DMS79 treated with DMSO at 0.1 percent for 48 hours (cell line): ENCODE measurements at regions not wholly inside any gene's neighbourhood (a gene's known extent, or its start where the extent isn't known, plus 50 kb on each side); places are given as distances from the start of the nearest gene placed in this dataset.
"Not testable (repeated sequence)": the region's sequence is repeated elsewhere in the genome, so short reads cannot be mapped to it uniquely, and the experiment has no call there.

Experiments used
- DNase-seq: peaks from one replicate; lab custom pipeline; 2025; lab: John Stamatoyannopoulos, UW

DNA sequence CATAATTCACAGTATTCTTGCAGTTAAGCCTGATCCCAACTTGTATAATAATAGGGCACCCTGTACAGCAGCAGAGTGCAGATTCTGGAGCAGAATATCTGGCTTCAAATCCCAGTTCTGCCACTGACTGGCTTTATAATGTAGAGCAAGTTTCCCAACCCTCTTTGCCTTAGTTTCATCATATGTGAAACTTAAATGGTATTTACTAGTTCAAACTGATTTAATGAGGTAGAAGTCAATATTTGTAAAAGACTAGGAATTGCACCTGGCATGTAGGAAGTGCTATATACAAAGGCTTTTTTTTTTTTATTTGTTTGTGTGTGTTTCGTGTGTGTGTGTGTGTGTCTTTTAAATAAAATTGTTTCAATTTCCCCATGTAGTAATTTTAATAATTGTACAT, 125.9 kb downstream of the CCER1 start:
- DNase-seq: no peak

DNA sequence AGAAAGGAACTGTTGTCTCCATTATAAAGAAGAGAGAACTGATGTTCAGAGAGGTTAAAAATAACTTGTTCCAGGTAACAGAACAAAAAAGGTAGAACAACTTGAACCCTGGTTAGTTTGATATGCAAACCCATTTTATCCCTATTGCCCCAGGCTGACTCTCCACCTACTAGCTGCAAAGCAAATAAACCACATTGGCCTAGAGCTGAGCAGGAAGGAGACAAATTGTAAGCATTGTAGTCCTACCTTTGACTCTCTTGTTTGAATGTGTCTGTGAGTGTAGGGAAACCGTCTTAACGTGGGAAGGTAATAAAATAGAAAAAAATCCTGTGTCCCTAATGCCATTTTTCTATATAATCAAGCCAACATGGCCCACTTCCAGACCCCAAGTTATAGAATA, 126.4 kb downstream of the CCER1 start:
- no peak for DNase-seq

DNA sequence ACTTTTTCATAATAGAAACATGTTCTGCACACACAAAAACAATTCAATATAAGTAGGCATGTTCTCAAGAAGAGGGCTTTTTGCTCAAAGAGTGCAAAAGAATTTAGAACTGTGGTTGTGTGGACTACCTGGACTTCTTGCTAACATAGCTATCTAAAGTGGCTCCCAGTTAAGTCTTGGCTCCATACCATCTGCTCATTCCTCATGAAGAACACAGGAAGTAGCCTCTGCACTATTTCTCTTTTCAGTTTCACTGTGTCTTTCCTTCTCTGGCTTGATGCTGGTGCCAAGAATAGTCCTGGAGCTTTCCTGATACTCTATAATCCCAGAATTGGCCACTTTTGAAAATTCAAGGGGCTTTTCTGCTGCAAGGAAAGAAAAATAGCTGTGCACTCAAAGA, 127.4 kb downstream of the CCER1 start:
- no peak for DNase-seq

DNA sequence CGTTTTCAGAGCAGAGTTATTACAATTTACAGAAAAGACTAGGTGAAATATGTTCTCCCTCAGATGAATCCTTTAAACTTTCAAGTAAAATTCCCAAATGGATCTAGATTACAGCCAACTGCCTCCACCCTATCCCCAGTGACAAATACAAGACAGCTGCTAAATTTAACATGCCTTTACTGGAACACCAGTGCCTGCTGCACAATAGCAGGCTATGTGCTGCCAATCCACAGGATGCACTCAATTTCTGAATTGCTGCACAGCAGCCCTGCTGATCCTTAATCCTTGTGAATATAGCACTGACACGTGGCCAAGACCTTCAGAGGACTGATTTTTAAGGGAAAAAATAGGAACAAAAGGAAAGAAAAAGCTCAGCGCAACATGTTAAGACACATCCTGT, 128.9 kb downstream of the CCER1 start:
- no peak for DNase-seq

DNA sequence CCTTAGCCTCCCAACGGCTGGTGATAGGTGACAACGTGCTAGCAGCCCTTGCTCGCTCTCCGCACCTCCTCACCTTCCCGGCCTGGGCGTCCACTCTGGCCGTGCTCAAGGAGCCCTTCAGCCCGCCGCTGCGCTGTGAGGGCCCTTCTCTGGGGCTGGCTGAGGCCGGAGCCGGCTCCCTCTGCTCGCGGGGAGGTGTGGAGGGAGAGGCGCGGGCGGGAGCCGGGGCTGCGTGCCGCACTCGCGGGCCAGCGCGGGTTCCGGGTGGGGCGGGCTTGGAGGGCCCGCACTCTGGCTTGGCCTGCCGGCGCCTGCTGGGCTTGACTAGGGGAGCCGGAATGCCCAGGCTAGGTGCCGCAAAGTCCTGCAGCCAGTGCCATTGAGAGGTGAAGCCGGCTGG, 131.1 kb downstream of the CCER1 start:
- DNase-seq: no peak

DNA sequence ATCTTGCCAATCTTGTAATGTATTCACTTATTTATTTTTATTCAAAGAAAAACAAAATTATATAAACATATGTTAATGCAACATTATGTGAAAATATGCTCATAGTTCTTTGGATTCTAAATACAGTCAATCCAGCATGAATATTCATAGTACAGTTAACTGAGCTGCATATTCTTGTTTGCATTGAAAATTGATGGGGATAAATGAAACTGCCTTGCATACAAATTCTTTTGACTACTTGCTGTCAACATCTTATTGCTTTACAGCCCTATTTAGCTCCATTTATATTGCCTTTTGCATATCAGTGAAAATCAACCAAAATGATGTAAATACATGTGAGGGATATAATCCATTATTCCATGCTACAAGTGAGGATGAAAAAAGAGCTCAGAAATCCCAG, 135.3 kb downstream of the CCER1 start:
- DNase-seq: no peak

DNA sequence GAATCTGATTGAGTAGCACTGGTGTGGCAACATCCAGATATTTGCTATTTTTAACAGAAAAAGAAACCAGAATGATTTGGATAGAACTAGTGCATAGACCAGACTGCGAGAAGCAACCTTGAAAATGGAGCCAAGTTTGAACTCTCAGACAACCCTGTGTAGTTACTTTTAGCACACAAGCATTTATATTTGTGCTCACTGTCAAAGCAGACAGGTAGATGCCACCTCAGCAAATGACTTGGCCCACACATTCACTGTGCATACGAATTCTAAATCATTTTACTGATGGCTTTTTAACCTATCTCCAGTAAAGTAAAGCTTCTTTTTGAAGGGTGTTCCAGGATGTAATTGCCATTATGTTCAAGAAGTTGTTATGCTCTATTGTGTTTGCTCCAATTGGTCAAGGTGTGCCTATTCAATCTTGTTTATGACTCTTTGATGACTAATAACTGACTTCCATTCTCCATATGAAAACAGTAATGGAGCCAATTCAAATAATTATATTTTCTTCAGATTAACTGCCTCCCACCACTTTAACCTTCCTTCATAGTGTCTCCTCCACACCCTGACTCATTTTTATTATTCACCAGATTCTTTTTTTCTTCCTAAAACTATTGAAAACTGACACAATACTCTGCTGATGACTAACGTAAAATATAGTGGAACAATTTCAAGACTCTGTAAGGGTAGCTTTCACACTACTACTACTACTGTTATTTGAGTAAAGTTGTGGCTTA, 138.5 kb downstream of the CCER1 start:
- no peak for DNase-seq

DNA sequence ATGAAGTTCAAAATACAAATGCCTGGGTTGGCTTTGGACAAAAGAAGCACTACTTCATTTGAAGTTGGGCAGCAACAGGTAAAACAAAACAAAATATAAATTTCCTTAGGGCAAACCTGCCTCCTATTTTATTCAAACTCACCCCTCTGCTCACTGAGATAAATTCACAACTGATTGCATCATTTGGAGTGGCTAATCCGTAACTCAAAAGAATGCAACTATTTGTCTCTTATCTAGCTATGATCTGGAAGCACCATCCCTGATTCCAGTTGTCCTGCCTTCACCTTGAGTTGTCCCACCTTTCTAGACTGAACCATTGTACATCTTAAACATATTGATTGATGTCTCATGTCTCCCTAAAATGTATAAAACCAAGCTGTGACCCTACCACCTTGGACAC, 145.0 kb downstream of the CCER1 start:
- DNase-seq: no peak

DNA sequence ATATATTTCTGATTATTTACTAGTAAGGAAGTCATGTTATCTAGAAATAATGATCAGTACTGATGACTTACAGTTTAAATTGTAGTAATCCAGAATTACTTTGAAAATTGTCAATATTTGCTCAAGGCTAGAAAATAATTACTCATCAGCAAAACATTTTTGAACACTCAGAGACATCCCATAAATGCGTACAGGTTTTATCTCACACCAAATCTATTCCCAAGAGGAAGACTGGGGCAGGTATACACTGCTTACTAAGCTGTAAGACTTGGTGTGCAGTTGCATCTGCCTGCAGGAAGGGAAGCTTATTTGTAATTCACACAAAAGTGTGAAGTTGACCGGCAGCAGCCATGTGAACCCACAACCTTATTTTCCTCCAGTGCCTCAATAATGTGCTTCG, 146.4 kb downstream of the CCER1 start:
- DNase-seq: no peak

DNA sequence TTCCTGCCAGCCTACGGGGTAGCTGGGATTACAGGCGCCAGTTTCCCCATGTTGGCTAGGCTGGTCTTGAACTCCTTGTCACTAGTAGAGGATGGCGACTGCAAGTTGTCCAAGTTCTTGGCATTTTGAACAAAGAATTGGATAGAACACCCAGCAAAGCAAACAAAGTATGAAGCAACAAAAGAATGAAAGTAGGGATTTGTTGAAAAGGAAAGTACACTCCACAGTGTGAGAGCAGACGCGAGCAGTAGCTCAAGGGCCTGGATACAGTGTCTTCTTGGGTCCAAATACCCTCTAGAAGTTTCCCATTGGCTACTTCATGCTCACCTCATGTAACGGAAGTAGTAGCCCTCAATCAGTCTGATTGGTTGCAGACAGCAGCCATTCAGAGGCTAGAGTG, 152.2 kb downstream of the CCER1 start:
- DNase-seq: no peak

DNA sequence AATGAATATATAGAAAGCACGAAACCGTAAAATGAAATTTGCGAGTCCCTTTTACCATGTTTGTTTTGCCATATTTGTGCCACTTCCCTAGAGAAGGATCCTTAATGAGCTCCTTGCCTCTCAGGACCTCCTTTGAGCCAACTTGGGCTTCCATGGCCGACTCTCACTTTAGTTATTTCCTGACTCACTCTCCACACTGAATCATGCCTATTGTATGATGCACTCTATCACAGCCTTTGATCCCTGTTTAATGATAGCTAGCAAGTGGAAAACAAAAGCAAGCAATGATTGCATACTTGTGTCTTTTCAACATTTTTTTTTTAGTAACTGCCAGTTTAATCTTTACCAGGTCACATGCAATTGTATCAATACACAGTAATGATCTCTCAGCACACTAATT, 153.2 kb downstream of the CCER1 start:
- DNase-seq: no peak

DNA sequence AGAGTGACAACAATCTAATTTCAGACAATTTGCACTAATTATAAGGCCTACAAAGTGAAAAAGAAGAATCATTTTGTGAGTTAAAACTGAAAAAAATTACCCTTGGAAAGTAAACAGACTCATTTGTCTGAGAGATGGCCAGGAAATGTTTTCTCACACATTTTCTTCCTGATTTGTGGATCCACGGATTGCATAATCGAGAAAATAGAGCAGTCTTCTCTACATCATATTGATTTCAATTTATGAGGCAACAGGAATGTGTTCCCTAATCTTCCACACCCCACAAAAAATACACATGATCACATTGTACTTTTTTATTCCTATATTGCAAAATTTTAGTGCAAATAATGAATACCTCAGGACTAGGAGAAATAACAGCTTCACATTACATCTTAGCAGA, 160.8 kb downstream of the CCER1 start:
- no peak for DNase-seq

DNA sequence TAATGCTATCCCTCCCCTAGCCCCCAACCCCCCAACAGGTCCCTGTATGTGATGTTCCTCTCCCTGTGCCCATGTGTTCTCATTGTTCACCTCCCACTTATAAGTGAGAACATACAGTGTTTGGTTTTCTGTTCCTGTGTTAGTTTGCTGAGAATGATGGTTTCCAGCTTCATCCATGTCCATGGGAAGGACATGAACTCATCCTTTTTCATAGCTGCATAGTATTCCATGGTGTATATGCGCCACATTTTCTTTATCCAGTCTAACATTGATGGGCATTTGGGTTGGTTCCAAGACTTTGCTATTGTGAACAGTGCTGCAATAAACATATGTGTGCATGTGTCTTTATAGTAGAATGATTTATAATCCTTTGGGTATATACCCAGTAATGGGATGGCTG, 162.3 kb downstream of the CCER1 start:
- not testable (repeated sequence) for DNase-seq

DNA sequence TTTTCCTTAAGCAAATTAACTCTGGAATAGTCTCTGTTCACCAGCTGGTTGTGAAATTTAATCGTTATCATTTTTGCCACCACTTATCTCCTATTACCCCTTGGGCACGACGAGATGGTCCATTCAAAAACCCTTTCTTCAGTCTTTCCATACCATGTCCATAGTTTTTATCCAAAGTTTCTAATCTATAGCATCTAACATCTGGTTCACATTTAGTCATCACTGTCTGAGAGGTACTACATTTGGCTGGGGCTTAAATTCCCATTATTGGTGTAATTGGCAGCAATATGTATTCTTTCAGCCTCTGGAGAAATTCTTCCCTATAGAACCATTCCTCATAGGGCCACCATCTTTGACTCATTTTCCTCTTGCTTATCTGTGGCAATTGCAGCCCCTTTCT, 163.5 kb downstream of the CCER1 start:
- no peak for DNase-seq

DNA sequence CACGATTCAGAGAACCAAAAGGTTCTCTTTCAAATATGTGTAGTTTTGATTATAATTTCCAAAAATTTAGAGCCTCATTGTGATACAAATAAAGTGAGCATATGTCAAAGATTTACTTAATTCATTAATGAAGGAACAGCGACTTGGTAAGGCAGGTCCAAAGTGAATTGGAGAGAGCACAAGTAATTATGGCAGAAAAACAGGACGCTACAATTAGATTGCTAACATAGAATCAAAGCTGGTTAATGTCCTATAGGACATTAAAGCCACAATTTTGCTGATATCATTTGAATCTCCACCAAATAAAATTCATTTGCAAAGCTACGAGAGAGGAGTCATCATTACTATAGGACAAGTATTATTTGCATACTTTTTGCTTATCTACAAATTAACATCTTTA, 164.2 kb downstream of the CCER1 start:
- DNase-seq: no peak

DNA sequence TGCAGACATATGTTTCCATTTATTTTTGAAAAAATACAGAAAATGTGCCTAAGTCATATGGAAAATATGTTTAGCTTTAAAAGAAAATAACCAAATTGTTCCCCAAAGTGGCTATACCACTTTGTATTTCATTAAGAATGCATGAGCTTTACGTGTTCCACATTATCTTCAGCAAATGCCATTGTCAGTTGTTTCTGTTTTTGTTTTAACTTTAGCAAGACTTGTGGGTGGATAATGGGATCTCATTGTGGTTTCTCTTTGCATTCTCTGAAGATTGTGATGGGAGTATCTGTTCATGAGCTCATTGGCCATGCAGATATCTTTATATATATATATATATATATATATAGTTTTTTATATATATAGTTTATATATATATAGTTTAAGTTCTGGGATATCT, 181.5 kb downstream of the CCER1 start:
- no peak for DNase-seq

DNA sequence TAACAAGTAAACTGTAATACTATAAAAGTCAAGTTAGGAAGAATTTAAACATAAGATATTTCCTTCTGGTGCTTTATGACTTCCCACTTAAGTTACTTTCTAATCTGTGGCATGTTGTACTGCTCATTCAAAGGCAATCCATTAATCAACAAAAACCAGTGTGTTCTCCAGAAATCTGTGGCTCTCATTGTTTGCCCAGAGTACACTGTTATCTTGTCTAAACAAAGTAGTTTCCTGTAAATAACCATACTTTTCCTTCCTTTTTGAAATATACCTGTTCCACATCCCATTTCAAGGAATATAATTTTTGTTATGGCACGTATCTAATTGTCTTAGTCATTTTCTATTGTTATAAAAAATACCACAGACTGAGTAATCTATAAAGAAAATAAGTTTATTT, 184.1 kb downstream of the CCER1 start:
- DNase-seq: no peak

DNA sequence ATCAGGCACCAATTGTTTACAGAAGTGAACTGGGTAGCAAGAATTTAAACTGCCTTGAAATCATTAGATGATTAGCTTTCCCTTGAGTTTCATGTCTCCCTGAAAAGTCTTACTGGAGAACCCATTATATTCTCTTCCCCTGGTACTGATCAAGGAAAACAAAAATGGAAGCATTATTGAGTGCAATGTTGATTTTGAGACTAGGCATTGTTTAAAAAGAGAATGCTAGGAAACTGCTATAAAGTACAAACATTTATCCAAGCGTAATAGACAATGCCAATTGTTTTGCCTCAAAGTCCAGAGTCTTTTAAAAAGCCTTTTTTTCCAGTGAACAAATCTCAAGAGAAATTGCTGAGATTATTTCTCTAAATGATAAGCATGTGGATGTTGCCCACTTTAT, 197.0 kb downstream of the CCER1 start:
- no peak for DNase-seq

DNA sequence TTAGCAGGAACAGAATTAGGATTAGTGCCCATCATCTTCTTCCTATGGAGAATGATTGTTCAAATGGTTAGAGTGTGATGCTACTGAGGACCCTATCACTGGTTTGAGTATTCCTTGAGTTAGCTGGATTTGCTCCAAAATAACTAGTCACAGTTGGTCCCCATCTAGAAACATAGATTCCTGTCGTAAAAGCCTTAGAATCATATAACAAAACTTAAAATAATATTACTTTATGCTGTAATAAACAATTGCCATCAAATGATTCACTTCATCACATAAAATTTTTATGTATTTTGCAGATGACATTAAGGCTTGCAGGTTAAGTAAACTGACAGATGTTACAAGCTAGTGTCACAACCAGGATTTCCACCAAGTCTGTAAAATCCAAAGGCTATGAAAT, 209.8 kb downstream of the CCER1 start:
- no peak for DNase-seq

DNA sequence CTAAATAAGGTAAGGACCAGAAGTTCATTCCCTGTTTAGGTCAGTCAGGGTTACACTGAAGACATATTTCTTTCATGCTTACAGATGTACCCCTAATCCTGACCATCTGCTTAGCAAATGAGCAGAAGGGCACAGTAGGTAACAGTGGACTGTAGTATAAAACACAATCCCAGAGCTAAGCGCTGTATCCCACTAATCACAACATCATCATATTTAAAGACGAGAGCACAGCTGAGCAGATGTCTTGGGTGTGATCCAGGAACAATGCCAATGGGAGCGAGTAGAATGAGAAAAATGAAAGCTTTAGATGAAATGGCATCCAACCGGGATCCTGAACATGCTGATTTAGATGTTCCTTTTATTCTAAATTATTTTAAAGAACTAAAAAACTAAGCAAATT, 213.4 kb downstream of the CCER1 start:
- DNase-seq: no peak

DNA sequence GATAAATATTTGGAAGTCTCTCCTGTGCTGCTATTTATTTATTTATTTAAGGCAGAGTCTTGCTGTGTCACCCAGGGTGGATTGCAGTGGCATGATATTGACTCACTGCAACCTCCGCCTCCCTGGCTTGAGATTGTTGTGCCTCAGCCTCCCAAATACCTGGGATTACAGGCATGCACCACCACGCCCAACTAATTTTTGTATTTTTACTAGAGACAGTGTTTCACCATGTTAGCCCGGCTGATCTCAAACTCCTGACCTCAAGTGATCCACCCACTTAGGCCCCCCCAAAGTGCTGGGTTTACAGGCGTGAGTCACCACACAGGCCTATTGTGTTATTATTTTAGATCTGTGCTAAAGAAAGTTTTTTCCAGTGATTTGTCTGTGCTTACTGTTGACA, 225.2 kb downstream of the CCER1 start:
- no peak for DNase-seq

DNA sequence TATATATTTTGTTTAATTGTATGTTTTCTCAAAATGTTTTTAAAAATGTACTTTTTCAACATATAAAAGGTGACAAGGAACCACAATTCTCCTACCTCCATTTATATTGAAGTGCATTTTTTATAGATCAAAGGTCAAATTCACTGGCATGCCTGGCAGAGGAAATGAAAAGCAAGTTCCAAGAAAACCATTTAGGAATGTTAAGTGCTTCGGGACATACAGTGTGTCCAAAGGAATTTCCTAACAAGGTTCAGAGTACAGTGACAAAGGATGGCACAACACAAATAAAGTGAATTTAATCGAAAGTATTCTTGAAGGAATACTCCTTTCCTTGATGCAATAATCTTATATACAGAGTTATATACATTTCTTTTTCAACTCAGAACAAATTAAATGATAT, 242.3 kb downstream of the CCER1 start:
- DNase-seq: no peak

DNA sequence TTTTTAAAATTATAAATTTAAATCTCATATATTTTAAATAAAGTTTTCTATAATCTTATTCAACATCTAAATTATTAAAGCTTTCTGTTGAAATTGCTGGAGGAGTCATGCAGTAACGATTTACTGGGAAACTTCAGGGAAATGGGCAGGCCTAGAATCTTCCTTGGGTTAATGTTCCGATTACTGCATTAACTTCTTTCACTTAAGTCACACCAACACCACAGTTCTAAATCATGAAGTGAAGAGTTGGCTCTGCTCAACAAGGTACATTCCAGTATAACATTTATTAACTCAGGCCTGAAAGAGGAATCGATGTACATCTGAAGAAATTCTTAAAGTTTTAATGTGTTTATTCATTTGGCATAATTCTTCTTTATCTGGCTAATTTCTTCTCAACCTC, 244.3 kb downstream of the CCER1 start:
- DNase-seq: no peak

DNA sequence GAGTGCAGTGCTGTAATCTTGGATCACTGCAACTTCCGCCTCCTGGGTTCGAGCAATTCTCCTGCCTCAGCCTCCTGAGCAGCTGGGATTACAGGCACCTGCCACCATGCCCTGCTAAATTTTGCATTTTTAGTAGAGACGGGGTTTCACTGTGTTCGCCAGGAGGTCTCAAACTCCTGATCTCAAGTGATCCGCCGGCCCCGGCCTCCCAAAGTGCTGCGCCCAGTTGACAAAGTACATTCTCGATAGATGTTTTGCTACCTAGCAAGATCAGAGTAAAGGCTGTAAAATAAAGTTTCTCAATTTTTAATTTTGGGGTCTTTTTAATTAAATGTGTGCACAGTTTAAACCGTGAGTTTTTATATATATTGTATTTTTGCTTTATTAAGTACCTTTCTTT, 248.9 kb downstream of the CCER1 start:
- DNase-seq: no peak

DNA sequence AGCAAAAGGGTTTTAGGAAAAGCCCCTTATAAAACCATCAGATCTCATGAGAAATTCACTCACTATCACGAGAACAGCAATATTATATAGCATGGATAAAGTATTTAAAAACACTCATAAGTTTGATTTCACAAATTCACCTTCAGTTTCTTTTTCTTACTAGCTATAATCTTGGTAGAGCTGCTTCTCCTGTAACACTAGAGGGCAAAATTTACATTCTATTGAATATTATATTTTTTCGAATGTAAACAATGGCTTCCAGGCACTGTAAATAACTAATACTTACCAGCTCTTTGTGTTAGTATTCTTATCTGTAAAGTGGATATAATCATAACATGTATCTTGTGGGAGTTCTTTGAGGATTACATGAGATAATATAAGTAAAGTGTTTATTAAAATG, 259.6 kb downstream of the CCER1 start:
- no peak for DNase-seq
